ENCODE measurements at regions not wholly inside any gene's neighbourhood (a gene's known extent, or its start where the extent isn't known, plus 50 kb on each side); places are given as distances from the start of the nearest gene placed in this dataset.

DNA sequence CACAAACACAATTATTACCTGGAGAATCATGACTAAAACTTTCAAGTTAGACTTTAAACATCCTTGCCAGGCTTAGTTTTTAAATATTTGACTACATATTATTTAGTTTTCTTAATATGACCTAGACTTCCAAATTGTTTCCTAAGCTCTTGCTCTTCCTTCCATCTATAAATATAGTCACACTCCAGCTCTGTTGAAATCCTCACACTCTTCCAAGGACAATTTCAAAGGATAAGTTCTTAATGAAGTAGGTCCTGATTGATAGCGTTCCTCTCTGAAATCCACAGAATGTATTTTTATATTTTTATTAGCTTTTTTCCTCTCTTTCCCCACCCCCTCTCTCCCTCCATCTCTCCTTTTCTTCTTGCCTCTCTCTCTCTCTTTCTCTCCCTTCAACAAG, 1074.1 kb upstream of the PCDH20 start:
- H3K79me2 ChIP-seq (replicated peaks; ENCODE audit: insufficient read depth): no peaks in the 10 kb centered on the region
- H3K36me3 ChIP-seq (ENCODE audit: insufficient read depth): no peaks in the 10 kb centered on the region
- H3K27ac Mint-ChIP-seq: no peak overlapping the region
- no peaks in the 10 kb centered on the region for H3F3A ChIP-seq (replicated peaks; ENCODE audit: low read depth)
- TF ChIP-seq ZNF114 (CRISPR knock-in tag; IDR thresholded peaks at IDR 0.05): no peak
- TF ChIP-seq, protein P1, sequence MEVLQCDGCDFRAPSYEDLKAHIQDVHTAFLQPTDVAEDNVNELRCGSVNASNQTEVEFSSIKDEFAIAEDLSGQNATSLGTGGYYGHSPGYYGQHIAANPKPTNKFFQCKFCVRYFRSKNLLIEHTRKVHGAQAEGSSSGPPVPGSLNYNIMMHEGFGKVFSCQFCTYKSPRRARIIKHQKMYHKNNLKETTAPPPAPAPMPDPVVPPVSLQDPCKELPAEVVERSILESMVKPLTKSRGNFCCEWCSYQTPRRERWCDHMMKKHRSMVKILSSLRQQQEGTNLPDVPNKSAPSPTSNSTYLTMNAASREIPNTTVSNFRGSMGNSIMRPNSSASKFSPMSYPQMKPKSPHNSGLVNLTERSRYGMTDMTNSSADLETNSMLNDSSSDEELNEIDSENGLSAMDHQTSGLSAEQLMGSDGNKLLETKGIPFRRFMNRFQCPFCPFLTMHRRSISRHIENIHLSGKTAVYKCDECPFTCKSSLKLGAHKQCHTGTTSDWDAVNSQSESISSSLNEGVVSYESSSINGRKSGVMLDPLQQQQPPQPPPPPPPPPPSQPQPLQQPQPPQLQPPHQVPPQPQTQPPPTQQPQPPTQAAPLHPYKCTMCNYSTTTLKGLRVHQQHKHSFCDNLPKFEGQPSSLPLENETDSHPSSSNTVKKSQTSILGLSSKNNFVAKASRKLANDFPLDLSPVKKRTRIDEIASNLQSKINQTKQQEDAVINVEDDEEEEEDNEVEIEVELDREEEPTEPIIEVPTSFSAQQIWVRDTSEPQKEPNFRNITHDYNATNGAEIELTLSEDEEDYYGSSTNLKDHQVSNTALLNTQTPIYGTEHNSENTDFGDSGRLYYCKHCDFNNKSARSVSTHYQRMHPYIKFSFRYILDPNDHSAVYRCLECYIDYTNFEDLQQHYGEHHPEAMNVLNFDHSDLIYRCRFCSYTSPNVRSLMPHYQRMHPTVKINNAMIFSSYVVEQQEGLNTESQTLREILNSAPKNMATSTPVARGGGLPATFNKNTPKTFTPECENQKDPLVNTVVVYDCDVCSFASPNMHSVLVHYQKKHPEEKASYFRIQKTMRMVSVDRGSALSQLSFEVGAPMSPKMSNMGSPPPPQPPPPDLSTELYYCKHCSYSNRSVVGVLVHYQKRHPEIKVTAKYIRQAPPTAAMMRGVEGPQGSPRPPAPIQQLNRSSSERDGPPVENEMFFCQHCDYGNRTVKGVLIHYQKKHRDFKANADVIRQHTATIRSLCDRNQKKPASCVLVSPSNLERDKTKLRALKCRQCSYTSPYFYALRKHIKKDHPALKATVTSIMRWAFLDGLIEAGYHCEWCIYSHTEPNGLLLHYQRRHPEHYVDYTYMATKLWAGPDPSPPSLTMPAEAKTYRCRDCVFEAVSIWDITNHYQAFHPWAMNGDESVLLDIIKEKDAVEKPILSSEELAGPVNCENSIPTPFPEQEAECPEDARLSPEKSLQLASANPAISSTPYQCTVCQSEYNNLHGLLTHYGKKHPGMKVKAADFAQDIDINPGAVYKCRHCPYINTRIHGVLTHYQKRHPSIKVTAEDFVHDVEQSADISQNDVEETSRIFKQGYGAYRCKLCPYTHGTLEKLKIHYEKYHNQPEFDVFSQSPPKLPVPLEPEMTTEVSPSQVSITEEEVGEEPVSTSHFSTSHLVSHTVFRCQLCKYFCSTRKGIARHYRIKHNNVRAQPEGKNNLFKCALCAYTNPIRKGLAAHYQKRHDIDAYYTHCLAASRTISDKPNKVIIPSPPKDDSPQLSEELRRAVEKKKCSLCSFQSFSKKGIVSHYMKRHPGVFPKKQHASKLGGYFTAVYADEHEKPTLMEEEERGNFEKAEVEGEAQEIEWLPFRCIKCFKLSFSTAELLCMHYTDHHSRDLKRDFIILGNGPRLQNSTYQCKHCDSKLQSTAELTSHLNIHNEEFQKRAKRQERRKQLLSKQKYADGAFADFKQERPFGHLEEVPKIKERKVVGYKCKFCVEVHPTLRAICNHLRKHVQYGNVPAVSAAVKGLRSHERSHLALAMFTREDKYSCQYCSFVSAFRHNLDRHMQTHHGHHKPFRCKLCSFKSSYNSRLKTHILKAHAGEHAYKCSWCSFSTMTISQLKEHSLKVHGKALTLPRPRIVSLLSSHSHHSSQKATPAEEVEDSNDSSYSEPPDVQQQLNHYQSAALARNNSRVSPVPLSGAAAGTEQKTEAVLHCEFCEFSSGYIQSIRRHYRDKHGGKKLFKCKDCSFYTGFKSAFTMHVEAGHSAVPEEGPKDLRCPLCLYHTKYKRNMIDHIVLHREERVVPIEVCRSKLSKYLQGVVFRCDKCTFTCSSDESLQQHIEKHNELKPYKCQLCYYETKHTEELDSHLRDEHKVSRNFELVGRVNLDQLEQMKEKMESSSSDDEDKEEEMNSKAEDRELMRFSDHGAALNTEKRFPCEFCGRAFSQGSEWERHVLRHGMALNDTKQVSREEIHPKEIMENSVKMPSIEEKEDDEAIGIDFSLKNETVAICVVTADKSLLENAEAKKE (CRISPR knock-in tag; IDR thresholded peaks at IDR 0.05): no peak
- TF ChIP-seq JUNB (IDR thresholded peaks at IDR 0.05; ENCODE audit: unreplicated experiment): no peak
- no peak for TF ChIP-seq STAT1 (IDR thresholded peaks at IDR 0.05; ENCODE audit: unreplicated experiment)
- no peak for TF ChIP-seq EZH2phosphoT487 (IDR thresholded peaks at IDR 0.05; ENCODE audit: unreplicated experiment)
- TF ChIP-seq, protein P2, sequence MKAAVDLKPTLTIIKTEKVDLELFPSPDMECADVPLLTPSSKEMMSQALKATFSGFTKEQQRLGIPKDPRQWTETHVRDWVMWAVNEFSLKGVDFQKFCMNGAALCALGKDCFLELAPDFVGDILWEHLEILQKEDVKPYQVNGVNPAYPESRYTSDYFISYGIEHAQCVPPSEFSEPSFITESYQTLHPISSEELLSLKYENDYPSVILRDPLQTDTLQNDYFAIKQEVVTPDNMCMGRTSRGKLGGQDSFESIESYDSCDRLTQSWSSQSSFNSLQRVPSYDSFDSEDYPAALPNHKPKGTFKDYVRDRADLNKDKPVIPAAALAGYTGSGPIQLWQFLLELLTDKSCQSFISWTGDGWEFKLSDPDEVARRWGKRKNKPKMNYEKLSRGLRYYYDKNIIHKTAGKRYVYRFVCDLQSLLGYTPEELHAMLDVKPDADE (IDR thresholded peaks at IDR 0.05): no peak
- TF ChIP-seq EZH2 (IDR thresholded peaks at IDR 0.05; ENCODE audit: low read depth, unreplicated experiment): no peak
- TF ChIP-seq, protein P3, sequence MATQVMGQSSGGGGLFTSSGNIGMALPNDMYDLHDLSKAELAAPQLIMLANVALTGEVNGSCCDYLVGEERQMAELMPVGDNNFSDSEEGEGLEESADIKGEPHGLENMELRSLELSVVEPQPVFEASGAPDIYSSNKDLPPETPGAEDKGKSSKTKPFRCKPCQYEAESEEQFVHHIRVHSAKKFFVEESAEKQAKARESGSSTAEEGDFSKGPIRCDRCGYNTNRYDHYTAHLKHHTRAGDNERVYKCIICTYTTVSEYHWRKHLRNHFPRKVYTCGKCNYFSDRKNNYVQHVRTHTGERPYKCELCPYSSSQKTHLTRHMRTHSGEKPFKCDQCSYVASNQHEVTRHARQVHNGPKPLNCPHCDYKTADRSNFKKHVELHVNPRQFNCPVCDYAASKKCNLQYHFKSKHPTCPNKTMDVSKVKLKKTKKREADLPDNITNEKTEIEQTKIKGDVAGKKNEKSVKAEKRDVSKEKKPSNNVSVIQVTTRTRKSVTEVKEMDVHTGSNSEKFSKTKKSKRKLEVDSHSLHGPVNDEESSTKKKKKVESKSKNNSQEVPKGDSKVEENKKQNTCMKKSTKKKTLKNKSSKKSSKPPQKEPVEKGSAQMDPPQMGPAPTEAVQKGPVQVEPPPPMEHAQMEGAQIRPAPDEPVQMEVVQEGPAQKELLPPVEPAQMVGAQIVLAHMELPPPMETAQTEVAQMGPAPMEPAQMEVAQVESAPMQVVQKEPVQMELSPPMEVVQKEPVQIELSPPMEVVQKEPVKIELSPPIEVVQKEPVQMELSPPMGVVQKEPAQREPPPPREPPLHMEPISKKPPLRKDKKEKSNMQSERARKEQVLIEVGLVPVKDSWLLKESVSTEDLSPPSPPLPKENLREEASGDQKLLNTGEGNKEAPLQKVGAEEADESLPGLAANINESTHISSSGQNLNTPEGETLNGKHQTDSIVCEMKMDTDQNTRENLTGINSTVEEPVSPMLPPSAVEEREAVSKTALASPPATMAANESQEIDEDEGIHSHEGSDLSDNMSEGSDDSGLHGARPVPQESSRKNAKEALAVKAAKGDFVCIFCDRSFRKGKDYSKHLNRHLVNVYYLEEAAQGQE (IDR thresholded peaks at IDR 0.05; ENCODE audit: unreplicated experiment): no peak
- TF ChIP-seq ZNF331 (CRISPR knock-in tag; IDR thresholded peaks at IDR 0.05; ENCODE audit: low read depth): no peak
- no peak for TF ChIP-seq CREB1 (CRISPR knock-in tag; IDR thresholded peaks at IDR 0.05; ENCODE audit: low read depth)
- TF ChIP-seq NANOG (IDR thresholded peaks at IDR 0.05; ENCODE audit: borderline replicate concordance): no peak
- ATAC-seq: no peak
- H3K27ac ChIP-seq (ENCODE audit: low read depth): no peak overlapping the region
- no peaks in the 10 kb centered on the region for H3K4me1 ChIP-seq (ENCODE audit: insufficient read depth)
- H3K36me3 Mint-ChIP-seq (ENCODE audit: low read depth): no peaks in the 10 kb centered on the region
- no peak overlapping the region for H3K4me3 Mint-ChIP-seq
- DNase-seq (ENCODE audit: low spot score): no peak
- H3K4me2 ChIP-seq: no peak overlapping the region
- no peaks in the 10 kb centered on the region for H3K9me3 Mint-ChIP-seq
- no peaks in the 10 kb centered on the region for H4K20me1 ChIP-seq (replicated peaks; ENCODE audit: insufficient read depth)
- H3K27me3 ChIP-seq (ENCODE audit: insufficient read depth): no peaks in the 10 kb centered on the region
- no peaks in the 10 kb centered on the region for H3K4me1 Mint-ChIP-seq
- no peak overlapping the region for H3K4me3 ChIP-seq
- peaks cover 2% of the 10 kb centered on the region for H3K27me3 Mint-ChIP-seq (ENCODE audit: insufficient read depth, low read depth, poor library complexity)
- H3K9me2 ChIP-seq (ENCODE audit: insufficient read depth): no peaks in the 10 kb centered on the region
- H2AFZ ChIP-seq: no peak overlapping the region

All from GM23338 (cell line).